Glutamatergic neuron (in vitro differentiated cells): ENCODE measurements at regions not wholly inside any gene's neighbourhood (a gene's known extent, or its start where the extent isn't known, plus 50 kb on each side); places are given as distances from the start of the nearest gene placed in this dataset.

Experiments
- DNase-seq: peaks from one replicate; pipeline ENCODE4 v3.0.0; 2022
- H3K27ac Mint-ChIP-seq: one replicate; pipeline ENCODE4 v1.8.0; 2020; ENCODE audit warnings: mild to moderate bottlenecking, mixed read lengths, inconsistent platforms; ENCODE audit not compliant: unreplicated experiment
- H3K27me3 Mint-ChIP-seq: one replicate; pipeline ENCODE4 v1.8.0; 2020; ENCODE audit warnings: mild to moderate bottlenecking, moderate library complexity, mixed read lengths, inconsistent platforms; ENCODE audit not compliant: unreplicated experiment
- H3K36me3 Mint-ChIP-seq: one replicate; pipeline ENCODE4 v1.8.0; 2020; ENCODE audit warnings: mild to moderate bottlenecking, mixed read lengths, inconsistent platforms; ENCODE audit not compliant: unreplicated experiment
- H3K4me1 Mint-ChIP-seq: one replicate; pipeline ENCODE4 v1.8.0; 2020; ENCODE audit warnings: mild to moderate bottlenecking, low read depth, mixed read lengths, inconsistent platforms; ENCODE audit not compliant: unreplicated experiment
- H3K4me3 Mint-ChIP-seq: one replicate; pipeline ENCODE4 v1.8.0; 2020; ENCODE audit warnings: mild to moderate bottlenecking, mixed read lengths, inconsistent platforms; ENCODE audit not compliant: unreplicated experiment
- H3K9me3 Mint-ChIP-seq: one replicate; pipeline ENCODE4 v1.8.0; 2020; ENCODE audit warnings: mild to moderate bottlenecking, moderate library complexity, mixed read lengths, inconsistent platforms; ENCODE audit not compliant: unreplicated experiment
- TF ChIP-seq, protein P1 (sequence below): fragments of 200-600 bp; sonication (generic); IDR thresholded peaks from one replicate; pipeline ENCODE4 v1.5.0; 2021; ENCODE audit not compliant: partially characterized antibody, unreplicated experiment

DNA sequence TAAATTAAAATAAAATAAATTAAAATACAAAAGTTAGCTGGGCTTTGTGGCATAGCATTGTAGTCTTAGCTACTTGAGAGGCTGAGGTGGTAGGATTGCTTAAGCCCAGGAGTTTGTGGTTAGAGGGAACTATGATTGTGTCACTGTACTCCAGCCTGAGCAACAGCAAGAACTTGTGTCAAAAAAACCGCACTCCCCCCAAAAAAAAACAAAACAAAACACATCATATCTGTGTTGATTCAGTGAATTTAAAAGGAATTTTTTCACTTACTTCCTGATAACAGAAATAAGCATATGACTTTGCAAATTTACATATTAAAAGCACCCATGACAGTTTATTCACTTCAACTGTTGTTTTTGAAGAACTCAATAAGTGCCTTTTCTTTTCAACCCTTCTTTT is 68.1 kb upstream of the PELI1 start:
- no peak overlapping the region for H3K4me3 Mint-ChIP-seq
- H3K4me1 Mint-ChIP-seq: no peaks in the 10 kb centered on the region
- no peak overlapping the region for H3K27ac Mint-ChIP-seq
- no peaks in the 10 kb centered on the region for H3K9me3 Mint-ChIP-seq
- H3K36me3 Mint-ChIP-seq: no peaks in the 10 kb centered on the region
- DNase-seq: no peak
- TF ChIP-seq, protein P1, sequence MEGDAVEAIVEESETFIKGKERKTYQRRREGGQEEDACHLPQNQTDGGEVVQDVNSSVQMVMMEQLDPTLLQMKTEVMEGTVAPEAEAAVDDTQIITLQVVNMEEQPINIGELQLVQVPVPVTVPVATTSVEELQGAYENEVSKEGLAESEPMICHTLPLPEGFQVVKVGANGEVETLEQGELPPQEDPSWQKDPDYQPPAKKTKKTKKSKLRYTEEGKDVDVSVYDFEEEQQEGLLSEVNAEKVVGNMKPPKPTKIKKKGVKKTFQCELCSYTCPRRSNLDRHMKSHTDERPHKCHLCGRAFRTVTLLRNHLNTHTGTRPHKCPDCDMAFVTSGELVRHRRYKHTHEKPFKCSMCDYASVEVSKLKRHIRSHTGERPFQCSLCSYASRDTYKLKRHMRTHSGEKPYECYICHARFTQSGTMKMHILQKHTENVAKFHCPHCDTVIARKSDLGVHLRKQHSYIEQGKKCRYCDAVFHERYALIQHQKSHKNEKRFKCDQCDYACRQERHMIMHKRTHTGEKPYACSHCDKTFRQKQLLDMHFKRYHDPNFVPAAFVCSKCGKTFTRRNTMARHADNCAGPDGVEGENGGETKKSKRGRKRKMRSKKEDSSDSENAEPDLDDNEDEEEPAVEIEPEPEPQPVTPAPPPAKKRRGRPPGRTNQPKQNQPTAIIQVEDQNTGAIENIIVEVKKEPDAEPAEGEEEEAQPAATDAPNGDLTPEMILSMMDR: no peak
- peaks cover 4% of the 10 kb centered on the region for H3K27me3 Mint-ChIP-seq

DNA sequence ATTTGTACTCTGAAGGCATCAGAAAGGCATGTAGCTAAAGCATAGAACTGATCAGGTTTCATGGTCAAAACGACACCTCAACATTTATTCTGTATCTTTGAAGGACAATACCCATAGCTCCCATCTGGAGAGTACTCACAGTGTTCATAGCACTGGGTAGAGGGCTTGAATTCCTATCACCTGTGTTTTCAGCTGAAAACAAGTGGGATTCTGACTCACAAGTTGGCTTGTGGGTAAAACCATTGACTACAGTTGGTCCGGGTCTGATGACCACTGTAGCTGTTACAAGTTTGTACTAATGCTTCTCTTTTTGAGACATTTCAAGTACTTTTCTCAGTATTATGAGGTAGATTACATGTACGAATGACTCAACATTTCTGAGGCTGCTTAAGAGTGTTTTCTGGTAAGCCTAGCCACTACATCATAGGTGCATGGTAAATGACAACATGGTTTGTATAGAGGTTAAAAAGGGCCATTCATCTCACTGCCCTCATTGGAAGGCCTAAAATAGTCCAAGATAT is 68.6 kb upstream of the PELI1 start:
- Mint-ChIP-seq H3K4me3 (no peak overlapping the region), H3K27me3 (peaks cover 4% of the 10 kb centered on the region), H3K27ac (no peak overlapping the region), H3K9me3 (no peaks in the 10 kb centered on the region), H3K4me1 (no peaks in the 10 kb centered on the region), H3K36me3 (no peaks in the 10 kb centered on the region)
- TF ChIP-seq, protein P1: no peak
- no peak for DNase-seq

DNA sequence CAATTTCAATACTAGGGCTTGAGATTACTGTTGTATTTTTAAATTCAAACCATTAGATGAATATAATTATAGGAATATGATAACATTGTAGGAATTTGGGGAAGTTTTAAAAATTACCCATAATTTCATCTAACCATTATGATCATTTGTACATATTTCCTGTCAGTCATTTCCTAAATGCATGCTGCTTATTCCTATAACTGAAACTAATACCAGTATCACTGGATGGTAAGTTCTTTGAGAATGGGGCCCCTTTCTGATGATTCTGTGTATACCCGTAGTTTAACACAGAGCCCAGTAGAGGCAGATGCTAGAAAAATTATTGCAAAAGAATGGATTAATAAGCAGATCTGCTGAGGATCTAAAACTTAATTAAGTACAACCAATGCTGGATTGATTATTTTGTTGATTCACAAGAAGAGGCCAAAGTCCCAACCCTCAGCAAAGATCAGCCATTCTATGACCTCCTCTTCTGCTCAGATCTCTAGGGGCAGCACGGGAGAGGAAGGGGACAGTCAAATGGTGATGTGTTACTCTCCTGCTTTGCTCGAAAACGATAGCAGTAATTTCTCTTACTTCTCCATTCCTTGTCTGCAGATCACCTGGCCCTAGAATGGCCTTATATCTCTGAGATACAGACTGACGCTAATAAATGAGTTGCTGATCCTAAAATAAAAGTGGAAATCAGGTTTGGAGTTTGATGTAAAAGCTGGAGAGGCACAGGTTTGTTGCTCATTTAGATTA is 69.5 kb upstream of the PELI1 start:
- Mint-ChIP-seq H3K9me3 (no peaks in the 10 kb centered on the region), H3K27ac (no peak overlapping the region), H3K27me3 (peaks cover 4% of the 10 kb centered on the region), H3K4me1 (no peaks in the 10 kb centered on the region), H3K36me3 (no peaks in the 10 kb centered on the region), H3K4me3 (no peak overlapping the region)
- DNase-seq: no peak
- TF ChIP-seq, protein P1: no peak

DNA sequence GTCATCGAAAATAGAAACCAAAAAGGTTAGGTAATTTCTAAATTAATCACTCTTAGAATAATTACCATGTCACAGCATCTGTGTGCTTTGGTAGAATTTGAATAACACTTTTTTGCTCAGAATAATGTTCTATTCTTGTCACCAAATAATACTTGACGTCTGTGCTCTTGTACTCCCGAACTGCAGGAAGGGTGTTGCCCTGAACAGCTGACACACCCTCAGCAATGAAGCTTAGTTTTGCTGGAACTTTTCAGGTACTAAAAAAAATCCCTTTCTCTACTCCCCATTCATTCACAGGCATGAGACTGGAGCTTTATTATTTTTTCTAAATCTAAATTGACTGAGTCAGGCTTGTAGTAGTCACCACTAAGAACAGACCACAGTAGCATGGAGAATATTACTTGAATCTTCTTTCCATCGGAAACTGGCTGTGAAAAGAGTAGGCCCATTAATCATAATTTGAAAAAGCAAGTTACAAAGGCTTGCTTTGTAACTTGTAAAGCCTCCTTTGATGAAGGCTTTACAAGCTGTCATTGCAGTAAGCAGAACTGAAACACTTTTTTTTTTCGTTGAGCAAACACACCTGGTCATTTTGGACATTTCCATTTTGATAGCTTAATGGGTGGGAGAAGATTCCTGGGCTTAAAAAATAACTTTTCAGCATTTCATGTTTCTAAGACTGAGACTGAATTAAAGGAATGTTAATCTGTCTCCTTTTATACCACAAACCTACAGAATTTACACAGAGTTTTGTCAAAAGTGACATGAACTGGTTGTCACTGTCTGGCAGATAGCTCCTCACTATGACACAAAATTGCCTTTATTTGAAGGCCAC is 70.3 kb upstream of the PELI1 start:
- DNase-seq: no peak
- Mint-ChIP-seq H3K27me3 (peaks cover 4% of the 10 kb centered on the region), H3K36me3 (no peaks in the 10 kb centered on the region), H3K4me1 (no peaks in the 10 kb centered on the region), H3K9me3 (no peaks in the 10 kb centered on the region), H3K27ac (no peak overlapping the region), H3K4me3 (no peak overlapping the region)
- TF ChIP-seq, protein P1: no peak
